GM12878 (cell line): ENCODE measurements at regions not wholly inside any gene's neighbourhood (a gene's known extent, or its start where the extent isn't known, plus 50 kb on each side); places are given as distances from the start of the nearest gene placed in this dataset.

Experiments used
- ATAC-seq: fragments of 200-7000 bp; cut with Tn5 transposase; 3 replicates; pipeline ENCODE4 v1.9.1; 2020; ENCODE audit warnings: mild to moderate bottlenecking, moderate library complexity
- BruUV-seq: library from RNA; stranded (reverse); fragments of 400-500 nt; replicated peaks from 2 replicates; lab custom pipeline; 2021; lab: Mats Ljungman, UMichigan
- CTCF ChIA-PET: fragments of 300-600 bp; sonication (Branson Sonifier 250); formaldehyde crosslinking; extraction: SDS; loops from one replicate; lab custom pipeline; 2021; ENCODE audit warnings: inconsistent platforms; lab: Yijun Ruan, JAX
- POLR2A ChIA-PET: fragments of 350-600 bp; formaldehyde crosslinking; extraction: SDS; loops from one replicate; lab custom pipeline; 2021; ENCODE audit warnings: inconsistent platforms; lab: Charles Lee
- RAD21 ChIA-PET: fragments of 300-600 bp; sonication (Branson Sonifier 250); formaldehyde crosslinking; loops from one replicate; lab custom pipeline; 2023; ENCODE audit warnings: antibody characterized with exemption; ENCODE audit not compliant: unreplicated experiment; lab: Charles Lee
- SMC1A ChIA-PET: fragments of 300-600 bp; sonication (Branson Sonifier 250); formaldehyde crosslinking; loops from one replicate; lab custom pipeline; 2023; ENCODE audit not compliant: unreplicated experiment, uncharacterized antibody; lab: Charles Lee
- DNase-seq: peaks from one replicate; pipeline ENCODE4 v3.0.0-alpha.2; 2011; ENCODE audit warnings: low read depth, low spot score
- FAIRE-seq: peaks from 3 replicates; lab custom pipeline; 2011; peaks lifted over from hg19 to GRCh38; lab: Jason Lieb, UNC
- H2AFZ ChIP-seq: 2 replicates; pipeline ENCODE4 v1.6.0; 2011; ENCODE audit warnings: low read depth, low read length, control low read depth; ENCODE audit not compliant: control insufficient read depth
- H3K27ac ChIP-seq: 2 replicates; pipeline ENCODE4 v1.5.1; 2011; ENCODE audit warnings: control low read depth; ENCODE audit not compliant: control insufficient read depth, insufficient read depth
- H3K27me3 ChIP-seq, 2 experiments: replicated peaks in 1 of 2; 2 replicates each; pipeline versions ENCODE4 v1.6.0 to v1.6.1; 2011; ENCODE audit warnings: low read length in 1 of 2; ENCODE audit not compliant: control insufficient read depth in 2 of 2, insufficient read depth in 2 of 2
- H3K36me3 ChIP-seq, 2 experiments: 2 replicates each; pipeline ENCODE4 v1.5.1; 2011; ENCODE audit warnings: low read length in 1 of 2; ENCODE audit not compliant: control insufficient read depth in 2 of 2, insufficient read depth in 2 of 2
- H3K4me1 ChIP-seq: 2 replicates; pipeline ENCODE4 v1.6.1; 2011; ENCODE audit warnings: mild to moderate bottlenecking, low read length, moderate library complexity, mixed read lengths; ENCODE audit not compliant: control insufficient read depth, insufficient read depth
- H3K4me2 ChIP-seq: 2 replicates; pipeline ENCODE4 v1.6.0; 2011; ENCODE audit warnings: control low read depth; ENCODE audit not compliant: control insufficient read depth, insufficient read depth
- H3K4me3 ChIP-seq: fragments of 200-600 bp; sonication (generic); 2 replicates; pipeline ENCODE4 v1.5.1; 2016
- H3K79me2 ChIP-seq: 2 replicates; pipeline ENCODE4 v1.6.0; 2011; ENCODE audit warnings: low read length; ENCODE audit not compliant: control insufficient read depth, insufficient read depth
- H3K9ac ChIP-seq: 2 replicates; pipeline ENCODE4 v1.8.0; 2011; ENCODE audit warnings: low read length, control low read depth, mixed read lengths; ENCODE audit not compliant: control insufficient read depth, insufficient read depth
- H3K9me3 ChIP-seq: replicated peaks from 3 replicates; pipeline ENCODE4 v1.5.1; 2011; ENCODE audit warnings: mild to moderate bottlenecking, low read length; ENCODE audit not compliant: control insufficient read depth, insufficient read depth
- H4K20me1 ChIP-seq: 2 replicates; pipeline ENCODE4 v1.6.0; 2011; ENCODE audit not compliant: control insufficient read depth, insufficient read depth
- NRF1 ChIP-seq: conservative IDR thresholded peaks from 2 replicates; pipeline ENCODE4 v1.6.1; 2011; ENCODE audit warnings: mild to moderate bottlenecking, low read depth, low read length, improper control_type of control experiment
- PAX8 ChIP-seq: fragments of 450-650 bp; IDR thresholded peaks from 2 replicates; pipeline ENCODE4 v1.6.1; 2017; ENCODE audit warnings: mild to moderate bottlenecking, moderate library complexity
- POLR2AphosphoS5 ChIP-seq: IDR thresholded peaks from 2 replicates; pipeline ENCODE4 v1.6.1; 2011; ENCODE audit warnings: mild to moderate bottlenecking, low read length, inconsistent platforms
- RAD21 ChIP-seq: IDR thresholded peaks from 2 replicates; pipeline ENCODE4 v1.6.1; 2011; ENCODE audit warnings: mild to moderate bottlenecking, low read depth, low read length, moderate library complexity; ENCODE audit not compliant: insufficient read depth
- REST ChIP-seq: IDR thresholded peaks from 2 replicates; pipeline ENCODE4 v1.6.1; 2012; ENCODE audit warnings: mild to moderate bottlenecking, low read depth, low read length
- SUZ12 ChIP-seq: fragments of 200-600 bp; sonication (generic); IDR thresholded peaks from one replicate; pipeline ENCODE4 v1.6.1; 2018; ENCODE audit warnings: antibody characterized with exemption, mild to moderate bottlenecking; ENCODE audit not compliant: unreplicated experiment
- TCF7 ChIP-seq: IDR thresholded peaks from 2 replicates; pipeline ENCODE4 v1.6.1; 2014; ENCODE audit warnings: antibody characterized with exemption, borderline replicate concordance
- ZBTB40 ChIP-seq: fragments of 450-650 bp; IDR thresholded peaks from 2 replicates; pipeline ENCODE4 v1.6.1; 2016; ENCODE audit warnings: mild to moderate bottlenecking, moderate library complexity, borderline replicate concordance
- WGBS: methylation state at CpG from one replicate; pipeline ENCODE4 v1.1.6; 2016; ENCODE audit warnings: low lambda C conversion rate; ENCODE audit not compliant: insufficient replicate concordance, insufficient coverage; ENCODE audit errors: missing lambda C conversion rate; 5-methylcytosine and 5-hydroxymethylcytosine counted together
- in situ Hi-C: fragments of 300-500 bp; cut with MboI; formaldehyde crosslinking; loops from 9 replicates; pipeline ENCODE4 v1.14.3; 2018; ENCODE audit warnings: mixed read lengths
- intact Hi-C: fragments of 100-400 bp; cut with micrococcal nuclease; formaldehyde crosslinking; loops from one replicate; pipeline ENCODE4 v1.14.2; 2022; ENCODE audit not compliant: unreplicated experiment
- TF ChIP-seq, protein P1 (sequence below): fragments of 150-350 bp; IDR thresholded peaks from 2 replicates; pipeline ENCODE4 v1.6.1; 2016; ENCODE audit warnings: low read depth, low read length

GRCh38 chr18:61199171-61199848 is 133.9 kb upstream of the CDH20 start (continued):
- TF ChIP-seq, protein P1, sequence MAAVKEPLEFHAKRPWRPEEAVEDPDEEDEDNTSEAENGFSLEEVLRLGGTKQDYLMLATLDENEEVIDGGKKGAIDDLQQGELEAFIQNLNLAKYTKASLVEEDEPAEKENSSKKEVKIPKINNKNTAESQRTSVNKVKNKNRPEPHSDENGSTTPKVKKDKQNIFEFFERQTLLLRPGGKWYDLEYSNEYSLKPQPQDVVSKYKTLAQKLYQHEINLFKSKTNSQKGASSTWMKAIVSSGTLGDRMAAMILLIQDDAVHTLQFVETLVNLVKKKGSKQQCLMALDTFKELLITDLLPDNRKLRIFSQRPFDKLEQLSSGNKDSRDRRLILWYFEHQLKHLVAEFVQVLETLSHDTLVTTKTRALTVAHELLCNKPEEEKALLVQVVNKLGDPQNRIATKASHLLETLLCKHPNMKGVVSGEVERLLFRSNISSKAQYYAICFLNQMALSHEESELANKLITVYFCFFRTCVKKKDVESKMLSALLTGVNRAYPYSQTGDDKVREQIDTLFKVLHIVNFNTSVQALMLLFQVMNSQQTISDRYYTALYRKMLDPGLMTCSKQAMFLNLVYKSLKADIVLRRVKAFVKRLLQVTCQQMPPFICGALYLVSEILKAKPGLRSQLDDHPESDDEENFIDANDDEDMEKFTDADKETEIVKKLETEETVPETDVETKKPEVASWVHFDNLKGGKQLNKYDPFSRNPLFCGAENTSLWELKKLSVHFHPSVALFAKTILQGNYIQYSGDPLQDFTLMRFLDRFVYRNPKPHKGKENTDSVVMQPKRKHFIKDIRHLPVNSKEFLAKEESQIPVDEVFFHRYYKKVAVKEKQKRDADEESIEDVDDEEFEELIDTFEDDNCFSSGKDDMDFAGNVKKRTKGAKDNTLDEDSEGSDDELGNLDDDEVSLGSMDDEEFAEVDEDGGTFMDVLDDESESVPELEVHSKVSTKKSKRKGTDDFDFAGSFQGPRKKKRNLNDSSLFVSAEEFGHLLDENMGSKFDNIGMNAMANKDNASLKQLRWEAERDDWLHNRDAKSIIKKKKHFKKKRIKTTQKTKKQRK: no peak
- no peak for TF ChIP-seq PAX8
- no peak for TF ChIP-seq NRF1
- no peak for TF ChIP-seq TCF7
- TF ChIP-seq SUZ12: no peak
- TF ChIP-seq, all 136 proteins: peak for 0

DNA sequence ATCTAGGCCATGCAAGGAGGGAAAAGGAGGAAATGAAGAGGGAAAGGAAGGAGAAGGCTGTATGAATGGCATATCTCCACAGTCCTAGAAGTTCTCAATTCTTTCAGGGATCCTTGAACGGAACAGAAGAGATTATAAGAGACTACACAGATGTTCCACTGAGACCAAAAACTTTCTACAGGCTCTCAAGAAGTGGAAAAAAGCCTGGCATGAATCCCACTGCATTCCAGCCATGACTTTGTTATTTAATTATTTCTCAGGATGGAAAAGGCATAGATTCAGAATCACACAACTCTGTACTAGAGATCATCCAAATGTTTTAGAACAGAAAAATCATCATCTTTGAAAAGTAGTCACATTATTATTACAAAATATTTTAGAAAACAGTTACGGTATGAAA is 131.7 kb upstream of the CDH20 start:
- Histone ChIP-seq H3K36me3 (no peaks in the 10 kb centered on the region), H3K27me3 (no peaks in the 10 kb centered on the region), H3K4me1 (no peaks in the 10 kb centered on the region), H3K9me3 (no peaks in the 10 kb centered on the region), H4K20me1 (no peaks in the 10 kb centered on the region), H2AFZ (no peak overlapping the region), H3K27ac (no peak overlapping the region), H3K9ac (no peak overlapping the region), H3K4me2 (no peak overlapping the region), H3K4me3 (no peak overlapping the region), H3K79me2 (no peaks in the 10 kb centered on the region)
- ChIA-PET POLR2A (no interaction called here), RAD21 (no interaction called here), CTCF (no interaction called here), SMC1A (no interaction called here)
- FAIRE-seq: no peak
- no peak for ATAC-seq
- no TSS peak for BruUV-seq
- WGBS: 25% methylated on average over 2 of the region's 2 CpGs
- in situ Hi-C loops: no loop called here
- intact Hi-C loops: no loop called here
- DNase-seq: no peak
- TF ChIP-seq RAD21 (no peak), POLR2AphosphoS5 (no peak), ZBTB40 (no peak), REST (no peak)
